GM12875 (cell line): ENCODE measurements at regions not wholly inside any gene's neighbourhood (a gene's known extent, or its start where the extent isn't known, plus 50 kb on each side); places are given as distances from the start of the nearest gene placed in this dataset.

ENCODE experiments used
- H3K4me3 ChIP-seq: one replicate; pipeline ENCODE4 v1.5.1; 2011; ENCODE audit warnings: low read depth, low read length, control low read depth
- TF ChIP-seq, protein P1 (sequence below): IDR thresholded peaks from 2 replicates; pipeline ENCODE4 v1.5.1; 2011; ENCODE audit warnings: low read depth, mild to moderate bottlenecking, control low read depth, inconsistent platforms, low read length, moderate library complexity, borderline replicate concordance; ENCODE audit not compliant: insufficient read depth

DNA sequence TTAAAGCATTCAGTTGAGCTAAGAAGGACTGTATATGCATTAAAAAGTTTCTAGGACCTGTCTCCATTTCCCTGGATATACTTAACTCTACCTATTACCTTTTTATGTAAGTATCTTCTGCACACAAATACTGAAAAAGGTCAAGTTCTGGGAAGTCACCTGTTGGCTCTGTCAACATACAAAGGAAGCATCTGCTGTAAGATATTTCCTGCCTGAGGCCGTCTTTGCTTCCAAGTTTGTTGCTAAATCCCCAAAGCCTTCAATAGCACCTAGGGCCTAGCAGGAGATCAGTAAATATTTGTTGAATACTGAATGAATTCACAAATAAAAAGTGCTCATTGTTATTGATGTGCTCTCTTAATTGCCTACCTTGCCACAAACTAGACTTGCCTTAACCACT is 188.4 kb downstream of the DUSP6 start:
- TF ChIP-seq, protein P1, sequence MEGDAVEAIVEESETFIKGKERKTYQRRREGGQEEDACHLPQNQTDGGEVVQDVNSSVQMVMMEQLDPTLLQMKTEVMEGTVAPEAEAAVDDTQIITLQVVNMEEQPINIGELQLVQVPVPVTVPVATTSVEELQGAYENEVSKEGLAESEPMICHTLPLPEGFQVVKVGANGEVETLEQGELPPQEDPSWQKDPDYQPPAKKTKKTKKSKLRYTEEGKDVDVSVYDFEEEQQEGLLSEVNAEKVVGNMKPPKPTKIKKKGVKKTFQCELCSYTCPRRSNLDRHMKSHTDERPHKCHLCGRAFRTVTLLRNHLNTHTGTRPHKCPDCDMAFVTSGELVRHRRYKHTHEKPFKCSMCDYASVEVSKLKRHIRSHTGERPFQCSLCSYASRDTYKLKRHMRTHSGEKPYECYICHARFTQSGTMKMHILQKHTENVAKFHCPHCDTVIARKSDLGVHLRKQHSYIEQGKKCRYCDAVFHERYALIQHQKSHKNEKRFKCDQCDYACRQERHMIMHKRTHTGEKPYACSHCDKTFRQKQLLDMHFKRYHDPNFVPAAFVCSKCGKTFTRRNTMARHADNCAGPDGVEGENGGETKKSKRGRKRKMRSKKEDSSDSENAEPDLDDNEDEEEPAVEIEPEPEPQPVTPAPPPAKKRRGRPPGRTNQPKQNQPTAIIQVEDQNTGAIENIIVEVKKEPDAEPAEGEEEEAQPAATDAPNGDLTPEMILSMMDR = no peak
- no peak overlapping the region for H3K4me3 ChIP-seq

DNA sequence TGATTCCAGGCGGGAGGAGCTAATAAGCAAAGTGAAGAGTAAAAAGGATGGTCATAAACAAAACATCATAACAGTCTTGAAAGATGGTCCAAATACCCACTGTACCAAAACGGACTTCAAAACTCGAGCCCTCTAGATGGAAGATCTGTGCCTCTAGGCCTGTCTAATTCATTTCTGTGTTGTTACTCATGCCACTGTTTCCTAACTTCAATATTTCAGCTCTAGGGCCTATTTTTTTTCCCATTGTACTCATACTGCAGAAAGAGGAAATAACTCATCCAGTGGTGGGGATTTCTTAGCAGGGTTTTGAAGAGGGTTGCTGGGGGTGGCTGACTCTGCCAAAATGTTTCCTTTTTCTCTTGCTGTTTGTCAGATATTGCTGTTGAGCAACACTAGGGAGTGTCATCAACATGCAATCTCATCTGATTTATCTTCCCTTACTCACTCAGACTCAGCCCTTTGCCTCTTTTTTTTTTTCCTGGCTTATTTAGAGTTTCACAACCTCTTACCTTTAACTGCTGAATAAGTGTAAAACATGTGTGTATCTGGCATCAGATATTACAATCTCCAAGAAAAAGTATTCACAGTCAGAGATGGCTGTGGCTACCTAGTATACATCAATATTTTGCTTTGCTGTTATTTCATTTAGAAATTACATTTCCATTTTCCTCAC is 189.6 kb downstream of the DUSP6 start:
- TF ChIP-seq, protein P1 = no peak
- H3K4me3 ChIP-seq = no peak overlapping the region

DNA sequence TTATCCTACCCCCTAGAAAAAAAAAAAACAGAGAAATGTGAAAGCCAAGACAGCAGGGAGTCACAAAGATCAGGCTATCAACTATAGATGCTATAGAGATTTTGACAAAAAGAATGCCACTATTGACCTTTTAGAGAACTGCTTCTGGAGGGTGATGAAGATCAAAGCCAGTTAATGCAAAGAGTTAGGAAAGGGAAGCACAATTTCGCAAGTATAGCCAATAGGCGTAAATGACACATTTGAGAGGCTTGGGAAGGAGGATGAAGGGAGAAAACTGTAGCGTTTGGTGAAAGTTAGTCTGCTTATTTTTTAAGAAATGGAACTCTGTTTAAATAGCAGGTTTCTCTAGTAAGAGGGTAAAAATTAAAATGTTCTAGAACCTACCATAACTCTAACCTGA is 190.7 kb downstream of the DUSP6 start:
- no peak overlapping the region for H3K4me3 ChIP-seq
- TF ChIP-seq, protein P1 = no peak

DNA sequence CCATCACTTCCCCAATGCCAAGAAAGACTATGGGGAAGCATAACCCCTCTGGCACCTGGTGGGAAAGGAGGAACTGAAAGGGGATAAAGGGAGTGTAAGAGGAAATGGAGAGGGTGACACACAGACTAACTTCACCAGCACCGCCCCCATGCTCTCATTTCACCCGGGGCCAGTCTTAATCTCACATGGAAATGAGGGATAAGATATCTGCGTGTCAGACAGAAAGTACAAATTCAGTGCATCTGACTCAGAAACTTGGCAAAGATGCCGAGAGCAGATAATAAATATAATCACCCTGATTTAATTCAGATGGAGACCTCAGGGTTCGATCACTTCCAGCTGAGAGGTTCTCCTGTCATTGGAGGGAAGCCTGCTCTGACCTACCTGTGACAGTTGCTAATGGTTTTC is 191.6 kb downstream of the DUSP6 start:
- H3K4me3 ChIP-seq = no peak overlapping the region
- TF ChIP-seq, protein P1 = no peak

DNA sequence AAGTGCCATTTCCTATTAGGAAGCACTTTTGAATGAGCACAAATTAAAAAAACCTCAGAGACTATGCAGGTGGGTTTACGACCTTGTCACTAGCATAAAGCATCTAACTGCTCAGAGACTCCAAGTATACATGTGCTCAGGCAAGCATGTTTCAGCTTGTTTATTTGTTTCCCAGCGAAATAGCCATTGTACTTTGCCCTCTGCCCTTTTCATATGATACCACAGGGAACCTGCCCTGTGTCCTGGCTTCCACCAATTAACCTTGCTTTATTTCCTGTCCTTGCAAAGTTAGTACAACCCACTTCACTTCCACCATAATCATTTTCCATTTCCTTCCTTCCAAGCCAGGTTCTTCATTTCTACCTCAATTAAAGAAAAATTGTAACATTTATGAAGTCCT is 194.9 kb downstream of the DUSP6 start:
- TF ChIP-seq, protein P1 = no peak
- no peak overlapping the region for H3K4me3 ChIP-seq

DNA sequence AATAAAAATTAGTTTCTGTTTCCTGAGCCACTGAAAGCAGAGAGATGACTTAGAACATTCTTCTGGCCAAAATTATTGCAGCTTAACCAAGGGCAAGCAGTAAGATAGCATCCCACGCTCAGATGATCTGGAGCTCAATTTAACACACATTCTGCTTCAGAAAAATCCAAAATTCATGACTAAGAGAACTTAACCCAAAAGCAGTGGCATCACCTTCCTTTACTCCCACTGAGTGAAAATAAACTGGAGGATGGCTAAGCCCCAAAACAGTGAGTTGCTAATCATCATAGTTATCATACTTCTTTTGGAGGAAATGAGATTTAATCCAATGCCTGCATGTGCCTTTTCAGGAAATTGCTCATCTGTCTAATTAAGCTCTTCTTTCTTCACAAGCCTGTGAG is 195.4 kb downstream of the DUSP6 start:
- TF ChIP-seq, protein P1 = no peak

DNA sequence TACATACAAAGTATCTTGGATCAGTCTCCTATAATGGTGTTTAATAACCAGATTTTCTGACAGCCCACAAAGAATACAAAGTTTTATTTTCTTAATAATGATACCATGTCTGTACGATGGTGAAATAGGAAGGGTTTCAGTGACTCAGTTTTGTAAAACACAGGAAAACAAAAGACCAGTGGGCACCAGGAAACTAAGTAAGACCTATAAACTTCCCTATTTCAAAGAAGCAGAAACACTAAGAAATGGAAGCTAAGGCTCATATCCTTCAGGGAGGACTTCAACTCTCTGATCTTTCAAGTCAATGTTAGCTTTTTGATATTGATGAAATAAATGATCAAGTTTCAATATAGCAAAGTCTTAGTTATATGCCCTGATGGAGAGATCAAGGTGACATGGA is 196.0 kb downstream of the DUSP6 start:
- TF ChIP-seq, protein P1 = no peak
- H3K4me3 ChIP-seq = no peak overlapping the region

More for the DNA sequence above, 195.4 kb downstream of the DUSP6 start:
- H3K4me3 ChIP-seq = no peak overlapping the region
